Activated CD8-positive, alpha-beta T cell treated with anti-CD3 and anti-CD28 coated beads, Interleukin-2, amount 10 ng/mL, durations not matched to agents 7 days and 5 days (primary cell): ENCODE measurements at regions not wholly inside any gene's neighbourhood (a gene's known extent, or its start where the extent isn't known, plus 50 kb on each side); places are given as distances from the start of the nearest gene placed in this dataset.

Experiments
- ATAC-seq: fragments of 150-1000 bp; cut with Tn5 transposase; one replicate; pipeline ENCODE4 v1.10.0; 2021; ENCODE audit warnings: moderate library complexity
- CTCF ChIA-PET: fragments of 350-600 bp; sonication (Branson Sonifier 250); formaldehyde crosslinking; loops from one replicate; lab custom pipeline; 2021; ENCODE audit warnings: antibody characterized with exemption; lab: Charles Lee
- POLR2A ChIA-PET: fragments of 350-600 bp; sonication (Branson Sonifier 250); formaldehyde crosslinking; loops from one replicate; lab custom pipeline; 2021; ENCODE audit warnings: antibody characterized with exemption; lab: Charles Lee
- DNase-seq: peaks from one replicate; pipeline ENCODE4 v3.0.0-alpha.2; 2020
- H3K27ac Mint-ChIP-seq: one replicate; pipeline ENCODE4 v1.8.0; 2021; ENCODE audit warnings: mild to moderate bottlenecking, mixed read lengths
- H3K27me3 Mint-ChIP-seq: one replicate; pipeline ENCODE4 v1.8.0; 2021; ENCODE audit warnings: low read depth, mixed read lengths
- H3K36me3 Mint-ChIP-seq: one replicate; pipeline ENCODE4 v1.8.0; 2021; ENCODE audit warnings: low read depth, mixed read lengths
- H3K4me1 Mint-ChIP-seq: one replicate; pipeline ENCODE4 v1.8.0; 2021; ENCODE audit warnings: low read depth, mixed read lengths
- H3K4me3 Mint-ChIP-seq: one replicate; pipeline ENCODE4 v1.8.0; 2021; ENCODE audit warnings: mild to moderate bottlenecking, mixed read lengths
- H3K9me3 Mint-ChIP-seq: one replicate; pipeline ENCODE4 v1.8.0; 2022; ENCODE audit warnings: mixed read lengths; ENCODE audit not compliant: insufficient read depth

DNA sequence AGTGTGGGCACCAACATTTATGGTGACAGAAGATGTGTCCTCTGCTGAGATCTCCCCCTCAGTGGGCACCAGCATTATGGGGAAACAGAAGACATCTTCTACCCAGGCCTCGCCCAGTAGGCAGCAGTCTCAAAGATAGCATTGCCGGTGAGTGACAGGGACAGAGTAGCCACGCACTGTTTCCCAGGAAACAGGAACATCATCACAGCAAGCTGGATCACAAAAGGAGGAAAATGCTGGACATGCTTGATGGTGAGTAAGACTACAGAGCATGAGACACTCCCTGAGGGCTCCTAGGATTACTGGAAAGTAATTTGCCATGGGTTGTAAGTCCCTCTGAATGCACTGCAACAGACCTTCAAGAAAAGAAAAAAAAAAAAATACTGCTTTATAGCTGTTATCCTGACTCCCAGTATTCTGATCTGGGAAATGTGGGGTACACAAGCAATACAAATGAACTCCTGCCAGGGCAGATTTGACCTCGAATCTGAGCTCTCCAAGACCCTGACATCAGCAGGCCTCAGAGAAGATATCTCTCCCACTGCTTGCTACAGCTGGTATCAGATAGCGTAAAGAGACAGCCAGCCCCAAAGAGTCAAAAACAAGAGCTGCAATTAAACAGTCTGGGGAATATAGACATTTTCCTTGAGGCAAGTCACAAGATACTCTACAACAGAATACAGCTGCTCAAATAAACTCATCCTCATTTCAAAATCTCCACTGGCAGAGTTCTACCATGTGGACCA is 180.4 kb downstream of the RBM26 start:
- H3K4me1 Mint-ChIP-seq, result no peaks in the 10 kb centered on the region
- peaks cover 19% of the 10 kb centered on the region for H3K27me3 Mint-ChIP-seq
- POLR2A ChIA-PET, result interaction anchor here (0.5 kb wide), 1 partner anchor 31 kb away, joined by 5 read pairs; no protein-coding TSS in a partner anchor
- H3K9me3 Mint-ChIP-seq, result no peaks in the 10 kb centered on the region
- ATAC-seq, result no peak
- CTCF ChIA-PET, result no interaction called here
- H3K27ac Mint-ChIP-seq, result no peak overlapping the region
- DNase-seq, result no peak
- H3K36me3 Mint-ChIP-seq, result no peaks in the 10 kb centered on the region
- no peak overlapping the region for H3K4me3 Mint-ChIP-seq

DNA sequence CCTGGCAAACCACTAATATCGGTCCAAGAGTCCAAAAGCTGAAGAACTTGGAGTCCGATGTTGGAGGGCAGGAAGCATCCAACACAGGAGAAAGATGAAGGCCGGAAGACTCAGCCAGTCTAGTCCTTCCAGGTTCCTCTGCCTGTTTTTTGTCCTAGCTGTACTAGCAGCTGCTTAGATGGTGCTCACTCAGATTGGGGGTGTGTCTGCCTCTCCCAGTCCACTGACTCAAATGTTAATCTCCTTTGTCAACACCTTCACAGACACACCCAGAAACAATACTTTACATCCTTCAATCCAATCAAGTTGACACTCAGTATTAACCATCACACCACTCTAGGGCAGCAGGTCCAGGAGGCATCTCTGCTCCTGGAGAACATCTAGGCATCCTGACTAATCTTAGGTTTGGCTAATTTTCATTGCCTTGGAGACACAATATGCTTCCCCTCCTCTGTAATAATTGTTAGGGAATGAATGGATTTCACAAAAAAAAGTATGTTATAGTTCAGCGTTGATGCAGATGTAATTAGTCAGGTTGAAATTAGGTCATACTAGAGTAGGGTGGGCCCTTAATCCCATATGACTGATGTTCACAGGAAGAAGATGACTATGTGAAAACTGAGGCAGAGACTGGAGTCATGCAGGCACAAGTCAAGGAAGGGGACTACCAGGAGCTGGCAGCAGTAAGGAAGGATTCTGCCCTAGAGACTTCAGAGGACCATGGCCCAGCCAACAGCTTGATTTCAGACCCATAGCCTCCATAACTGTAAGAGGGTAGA is 183.4 kb downstream of the RBM26 start:
- Mint-ChIP-seq H3K27me3 (peaks cover 22% of the 10 kb centered on the region), H3K36me3 (no peaks in the 10 kb centered on the region), H3K4me1 (no peaks in the 10 kb centered on the region), H3K9me3 (no peaks in the 10 kb centered on the region), H3K27ac (no peak overlapping the region), H3K4me3 (no peak overlapping the region)
- no peak for ATAC-seq
- CTCF ChIA-PET, result no interaction called here
- DNase-seq, result no peak
- POLR2A ChIA-PET, result interaction anchor here (0.8 kb wide), 1 partner anchor 24 kb away, joined by 4 read pairs; no protein-coding TSS in a partner anchor

DNA sequence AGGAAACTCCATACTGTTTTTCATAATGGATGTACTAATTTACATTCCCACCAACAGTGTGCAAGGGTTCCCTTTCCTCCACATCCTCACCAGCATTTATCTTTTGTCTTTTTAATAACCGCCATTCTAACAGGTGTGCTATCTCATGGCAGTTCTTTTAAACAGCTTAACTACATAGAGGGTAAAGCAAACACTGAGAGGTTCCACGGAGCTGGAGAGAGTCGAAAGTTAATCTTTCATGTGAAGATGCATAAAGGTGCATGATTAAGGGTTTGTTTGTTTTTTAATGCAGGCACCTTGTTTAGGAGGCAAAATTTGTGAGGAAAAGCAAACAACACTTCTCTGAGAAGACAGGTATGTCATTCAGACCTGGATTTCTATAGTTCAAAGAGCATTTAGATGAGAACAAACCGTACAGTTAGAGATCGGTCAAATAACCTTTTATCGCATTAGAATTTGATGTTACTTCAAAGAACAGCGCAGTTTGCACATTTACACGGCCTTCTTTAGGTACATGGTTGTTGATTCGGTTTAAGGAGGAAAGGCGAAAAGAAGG is 193.9 kb downstream of the RBM26 start:
- no peak overlapping the region for H3K27ac Mint-ChIP-seq
- no peak overlapping the region for H3K4me3 Mint-ChIP-seq
- ChIA-PET CTCF (no interaction called here), POLR2A (no interaction called here)
- H3K9me3 Mint-ChIP-seq, result no peaks in the 10 kb centered on the region
- DNase-seq, result no peak
- H3K27me3 Mint-ChIP-seq, result peaks cover 36% of the 10 kb centered on the region
- no peaks in the 10 kb centered on the region for H3K36me3 Mint-ChIP-seq
- H3K4me1 Mint-ChIP-seq, result no peaks in the 10 kb centered on the region
- ATAC-seq, result no peak

DNA sequence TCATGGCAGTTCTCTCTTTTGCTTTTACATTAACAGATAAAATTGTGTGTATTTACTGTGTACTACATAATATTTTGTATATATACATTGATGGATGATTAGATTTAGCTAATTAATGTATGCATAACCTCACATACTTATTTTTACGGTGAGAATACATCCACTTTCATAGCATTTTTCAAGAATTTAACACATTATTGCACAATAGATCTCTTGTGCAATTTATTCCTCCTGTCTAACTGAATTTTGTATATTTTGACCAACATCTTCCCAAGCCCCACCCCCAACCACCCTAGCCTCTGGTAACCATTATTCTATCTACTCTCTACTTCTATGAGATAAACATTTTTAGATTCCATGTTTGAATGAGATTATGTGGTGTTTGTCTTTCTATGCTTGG is 194.7 kb downstream of the RBM26 start:
- H3K36me3 Mint-ChIP-seq, result no peaks in the 10 kb centered on the region
- H3K27me3 Mint-ChIP-seq, result peaks cover 32% of the 10 kb centered on the region
- ATAC-seq, result no peak
- no peak overlapping the region for H3K27ac Mint-ChIP-seq
- no peaks in the 10 kb centered on the region for H3K4me1 Mint-ChIP-seq
- ChIA-PET POLR2A (no interaction called here), CTCF (no interaction called here)
- no peak overlapping the region for H3K4me3 Mint-ChIP-seq
- H3K9me3 Mint-ChIP-seq, result no peaks in the 10 kb centered on the region
- DNase-seq, result no peak

DNA sequence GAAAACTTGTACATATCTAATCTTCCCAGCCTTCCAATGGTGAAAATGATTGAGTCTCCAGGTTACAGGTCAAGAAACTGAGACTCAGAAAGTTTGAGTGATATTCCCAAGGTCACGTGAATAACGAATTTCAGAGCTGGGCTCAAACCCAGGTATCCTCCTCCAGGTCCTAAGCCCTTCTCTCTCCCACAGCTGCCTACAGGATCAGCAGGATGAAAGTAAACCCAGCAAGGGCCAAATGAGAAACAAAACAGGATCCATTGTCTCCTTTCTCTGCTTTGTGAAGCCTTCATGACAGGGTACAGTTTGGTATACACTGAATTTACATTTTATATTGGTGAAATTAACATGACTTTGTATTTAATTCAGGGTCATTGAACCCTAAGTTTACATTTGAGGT is 208.1 kb downstream of the RBM26 start:
- peaks cover 40% of the 10 kb centered on the region for H3K4me1 Mint-ChIP-seq
- no peaks in the 10 kb centered on the region for H3K27me3 Mint-ChIP-seq
- DNase-seq (no peak), ATAC-seq (no peak)
- peaks cover 14% of the 10 kb centered on the region for H3K36me3 Mint-ChIP-seq
- no peak overlapping the region for H3K4me3 Mint-ChIP-seq
- H3K27ac Mint-ChIP-seq, result no peak overlapping the region
- CTCF ChIA-PET, result no interaction called here
- POLR2A ChIA-PET, result no interaction called here
- H3K9me3 Mint-ChIP-seq, result no peaks in the 10 kb centered on the region

DNA sequence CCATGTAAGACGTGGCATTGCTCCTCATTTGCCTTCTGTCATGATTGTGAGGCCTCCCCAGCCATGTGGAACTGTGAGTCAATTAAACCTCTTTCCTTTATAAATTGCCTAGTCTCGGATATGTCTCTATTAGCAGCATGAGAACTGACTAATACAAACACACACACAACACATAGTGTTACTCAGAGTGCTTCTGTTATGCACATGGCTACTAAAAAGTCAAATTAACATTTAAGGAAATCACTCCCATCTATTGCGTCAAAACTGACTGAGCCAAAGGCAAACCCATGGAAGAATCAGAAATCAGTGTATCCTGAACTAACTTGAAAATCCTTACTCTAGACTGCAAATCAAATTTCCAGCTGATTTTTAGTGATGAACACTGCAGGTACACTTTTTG is 209.2 kb downstream of the RBM26 start:
- Mint-ChIP-seq H3K4me3 (no peak overlapping the region), H3K4me1 (peaks cover 49% of the 10 kb centered on the region), H3K36me3 (peaks cover 14% of the 10 kb centered on the region), H3K27ac (no peak overlapping the region), H3K27me3 (peaks cover 2% of the 10 kb centered on the region), H3K9me3 (no peaks in the 10 kb centered on the region)
- ATAC-seq, result no peak
- CTCF ChIA-PET, result no interaction called here
- POLR2A ChIA-PET, result no interaction called here
- no peak for DNase-seq

DNA sequence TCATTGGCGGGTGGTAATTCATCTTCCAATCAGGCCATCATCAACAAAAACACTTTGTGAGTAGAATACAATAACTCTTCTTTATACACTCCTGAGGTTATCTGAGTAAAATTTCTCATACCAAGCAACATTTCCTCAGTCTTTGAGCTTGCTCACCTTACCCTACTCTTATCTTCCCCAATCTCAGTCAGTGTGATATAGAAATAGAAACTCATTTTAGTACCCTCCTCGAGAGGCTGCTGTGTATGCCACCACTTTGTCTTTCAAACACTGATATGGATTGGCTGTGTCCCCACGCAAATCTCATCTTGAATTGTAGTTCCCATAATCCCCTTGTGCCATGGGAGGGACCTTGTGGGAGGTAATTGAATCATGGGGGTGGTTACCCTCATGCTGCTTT is 209.7 kb downstream of the RBM26 start:
- H3K4me3 Mint-ChIP-seq, result no peak overlapping the region
- ChIA-PET CTCF (interaction anchor here (0.9 kb wide), 1 partner anchor 218 kb away, joined by 3 read pairs; no protein-coding TSS in a partner anchor), POLR2A (interaction anchor here (0.8 kb wide), 1 partner anchor 8 kb away, joined by 3 read pairs; no protein-coding TSS in a partner anchor)
- H3K36me3 Mint-ChIP-seq, result peaks cover 14% of the 10 kb centered on the region
- DNase-seq (no peak), ATAC-seq (no peak)
- H3K9me3 Mint-ChIP-seq, result no peaks in the 10 kb centered on the region
- H3K4me1 Mint-ChIP-seq, result peaks cover 54% of the 10 kb centered on the region
- peaks cover 2% of the 10 kb centered on the region for H3K27me3 Mint-ChIP-seq
- no peak overlapping the region for H3K27ac Mint-ChIP-seq

DNA sequence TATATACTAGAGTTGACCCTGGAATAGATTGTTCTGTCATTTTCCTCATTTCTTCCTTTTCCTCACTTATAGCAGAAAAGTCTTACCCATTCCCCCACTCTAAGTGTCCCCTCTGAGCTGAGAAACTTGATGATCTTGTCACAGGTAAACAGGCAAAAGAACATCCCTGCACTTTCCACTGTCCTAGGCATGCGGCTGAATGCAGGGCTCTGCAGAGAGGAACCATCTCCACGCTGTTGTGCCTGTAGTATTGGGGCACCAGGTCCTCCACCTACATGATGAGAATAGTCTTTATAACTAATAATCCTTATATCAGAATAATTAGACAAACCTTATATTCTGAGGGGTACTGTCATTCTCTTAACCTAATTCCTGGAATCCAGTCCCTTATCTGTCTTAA is 211.3 kb downstream of the RBM26 start:
- H3K36me3 Mint-ChIP-seq, result peaks cover 14% of the 10 kb centered on the region
- ChIA-PET CTCF (interaction anchor here (1.3 kb wide), 1 partner anchor 197 kb away, joined by 3 read pairs; no protein-coding TSS in a partner anchor), POLR2A (interaction anchor here (0.7 kb wide), 3 partner anchors 31 to 1904 kb away, joined by 3 to 5 read pairs (median 4); no protein-coding TSS in a partner anchor)
- peaks cover 4% of the 10 kb centered on the region for H3K27me3 Mint-ChIP-seq
- ATAC-seq, result peak; percentile 50
- H3K27ac Mint-ChIP-seq, result peak overlapping the region; percentile 61
- DNase-seq, result no peak
- H3K4me3 Mint-ChIP-seq, result peak overlapping the region; percentile 48
- H3K4me1 Mint-ChIP-seq, result peaks cover 57% of the 10 kb centered on the region
- no peaks in the 10 kb centered on the region for H3K9me3 Mint-ChIP-seq

DNA sequence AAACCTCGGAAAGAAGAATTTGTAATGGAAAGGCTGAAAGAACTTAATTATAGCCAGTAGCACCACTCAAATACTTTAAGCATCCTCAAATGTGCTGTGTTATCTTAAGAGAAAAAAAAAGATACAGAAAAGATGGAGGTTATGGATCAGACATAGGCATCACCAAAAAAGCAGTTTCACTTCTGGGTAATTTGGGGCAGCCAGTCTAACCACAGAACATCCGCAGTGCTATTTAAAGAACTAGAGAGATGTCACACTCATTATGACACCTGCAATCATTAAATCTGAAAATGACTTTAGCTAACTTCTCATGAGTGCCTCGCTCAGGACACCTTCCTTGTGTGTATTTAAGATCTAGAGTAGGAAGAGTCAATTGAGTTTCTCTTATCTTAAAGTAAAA is 211.8 kb downstream of the RBM26 start:
- ChIA-PET CTCF (interaction anchor here (1.3 kb wide), 1 partner anchor 197 kb away, joined by 3 read pairs; no protein-coding TSS in a partner anchor), POLR2A (interaction anchor here (0.7 kb wide), 2 partner anchors 31 to 36 kb away, joined by 4 to 5 read pairs; no protein-coding TSS in a partner anchor)
- DNase-seq, result peak; percentile 81
- H3K9me3 Mint-ChIP-seq, result no peaks in the 10 kb centered on the region
- ATAC-seq, result peak; percentile 98
- H3K27ac Mint-ChIP-seq, result peak overlapping the region; percentile 61
- H3K36me3 Mint-ChIP-seq, result peaks cover 14% of the 10 kb centered on the region
- H3K27me3 Mint-ChIP-seq, result peaks cover 4% of the 10 kb centered on the region
- H3K4me1 Mint-ChIP-seq, result peaks cover 57% of the 10 kb centered on the region
- peak overlapping the region; percentile 48 for H3K4me3 Mint-ChIP-seq

DNA sequence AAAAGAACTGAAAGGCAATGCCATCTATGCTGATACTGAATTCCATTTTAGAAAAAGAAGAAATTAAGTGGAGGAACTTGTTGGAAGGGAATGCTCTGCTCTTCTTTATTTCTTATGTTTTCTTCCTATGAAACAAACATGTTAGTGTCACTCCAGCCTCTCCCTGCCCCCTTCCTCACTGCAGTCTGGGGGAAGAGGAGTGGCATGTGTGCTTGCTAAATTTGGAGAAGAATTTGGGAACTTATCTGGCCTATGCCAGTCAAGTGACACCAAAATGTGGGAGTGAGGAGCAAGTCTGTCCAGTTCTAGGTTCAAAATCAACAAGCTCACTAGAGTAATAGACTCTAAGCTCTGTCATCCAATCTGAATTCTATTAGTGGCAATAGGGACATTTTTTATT is 214.6 kb downstream of the RBM26 start:
- Mint-ChIP-seq H3K27me3 (peaks cover 17% of the 10 kb centered on the region), H3K36me3 (peaks cover 14% of the 10 kb centered on the region), H3K4me1 (peaks cover 56% of the 10 kb centered on the region), H3K9me3 (no peaks in the 10 kb centered on the region), H3K27ac (no peak overlapping the region), H3K4me3 (no peak overlapping the region)
- no peak for DNase-seq
- POLR2A ChIA-PET, result no interaction called here
- ATAC-seq, result no peak
- CTCF ChIA-PET, result no interaction called here

DNA sequence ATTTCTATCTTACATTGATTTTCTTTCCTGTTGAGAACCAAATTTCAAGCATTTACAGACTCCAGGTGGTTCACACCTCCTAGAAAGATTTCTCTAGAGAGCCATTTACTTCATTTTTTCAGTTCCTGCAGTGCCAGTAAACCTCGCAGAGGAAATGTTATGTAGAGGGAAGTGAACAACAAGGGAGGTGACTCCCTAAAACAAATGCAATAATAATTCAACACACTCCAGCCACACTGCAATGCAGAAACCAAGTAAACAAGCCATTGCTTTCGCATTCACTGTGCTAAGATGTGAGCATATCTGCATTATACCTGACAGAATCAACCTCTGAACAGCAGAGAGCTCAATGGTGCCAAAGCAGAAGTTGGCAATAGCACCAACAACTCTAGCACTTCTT is 215.1 kb downstream of the RBM26 start:
- ATAC-seq, result no peak
- Mint-ChIP-seq H3K4me3 (no peak overlapping the region), H3K27ac (no peak overlapping the region), H3K4me1 (peaks cover 50% of the 10 kb centered on the region), H3K27me3 (peaks cover 17% of the 10 kb centered on the region), H3K36me3 (peaks cover 10% of the 10 kb centered on the region), H3K9me3 (no peaks in the 10 kb centered on the region)
- POLR2A ChIA-PET, result no interaction called here
- CTCF ChIA-PET, result no interaction called here
- no peak for DNase-seq
